GM23338 (cell line): ENCODE measurements at regions not wholly inside any gene's neighbourhood (a gene's known extent, or its start where the extent isn't known, plus 50 kb on each side); places are given as distances from the start of the nearest gene placed in this dataset.

Experiments
- ATAC-seq: fragments of 200-7000 bp; cut with Tn5 transposase; 3 replicates; pipeline ENCODE4 v1.9.1; 2020
- DNase-seq: peaks from one replicate; pipeline ENCODE4 v3.0.0-alpha.2; 2015; ENCODE audit warnings: low spot score
- H2AFZ ChIP-seq: fragments of 200-600 bp; sonication (generic); 2 replicates; pipeline ENCODE4 v1.8.0; 2016; ENCODE audit warnings: antibody characterized with exemption, mild to moderate bottlenecking, moderate library complexity
- H3F3A ChIP-seq: fragments of 200-600 bp; sonication (generic); replicated peaks from 2 replicates; pipeline ENCODE4 v1.8.0; 2017; ENCODE audit warnings: antibody characterized with exemption, mixed run types, low read depth
- H3K27ac ChIP-seq: fragments of 200-600 bp; sonication (generic); 2 replicates; pipeline ENCODE4 v1.6.1; 2016; ENCODE audit warnings: low read depth
- H3K27me3 ChIP-seq: fragments of 200-600 bp; sonication (generic); 2 replicates; pipeline ENCODE4 v1.8.0; 2016; ENCODE audit warnings: mild to moderate bottlenecking, mixed run types, moderate library complexity; ENCODE audit not compliant: insufficient read depth
- H3K36me3 ChIP-seq: fragments of 200-600 bp; sonication (generic); 2 replicates; pipeline ENCODE4 v1.8.0; 2016; ENCODE audit warnings: mild to moderate bottlenecking; ENCODE audit not compliant: insufficient read depth
- H3K4me1 ChIP-seq: fragments of 200-600 bp; sonication (generic); 2 replicates; pipeline ENCODE4 v1.8.0; 2016; ENCODE audit warnings: mild to moderate bottlenecking, moderate library complexity; ENCODE audit not compliant: insufficient read depth
- H3K4me2 ChIP-seq: fragments of 200-600 bp; sonication (generic); 2 replicates; pipeline ENCODE4 v1.7.1; 2017; ENCODE audit warnings: mixed run types
- H3K4me3 ChIP-seq: fragments of 200-600 bp; sonication (generic); 2 replicates; pipeline ENCODE4 v1.6.1; 2016; ENCODE audit warnings: mixed run types
- H3K79me2 ChIP-seq: fragments of 200-600 bp; sonication (generic); replicated peaks from 2 replicates; pipeline ENCODE4 v1.8.0; 2017; ENCODE audit warnings: mild to moderate bottlenecking; ENCODE audit not compliant: insufficient read depth
- H3K9me2 ChIP-seq: fragments of 200-600 bp; sonication (generic); 2 replicates; pipeline ENCODE4 v1.8.0; 2017; ENCODE audit not compliant: insufficient read depth
- H4K20me1 ChIP-seq: fragments of 200-600 bp; sonication (generic); replicated peaks from 2 replicates; pipeline ENCODE4 v1.8.0; 2017; ENCODE audit warnings: mild to moderate bottlenecking; ENCODE audit not compliant: insufficient read depth
- H3K27ac Mint-ChIP-seq: 2 replicates; pipeline ENCODE4 v1.8.0; 2020; ENCODE audit warnings: inconsistent platforms, mild to moderate bottlenecking, moderate library complexity, mixed read lengths
- H3K27me3 Mint-ChIP-seq: 3 replicates; pipeline ENCODE4 v1.8.0; 2022; ENCODE audit warnings: low read depth, mild to moderate bottlenecking, moderate library complexity, mixed read lengths, inconsistent platforms; ENCODE audit not compliant: insufficient read depth, poor library complexity
- H3K36me3 Mint-ChIP-seq: 3 replicates; pipeline ENCODE4 v1.8.0; 2021; ENCODE audit warnings: low read depth, mild to moderate bottlenecking, inconsistent platforms, moderate library complexity, mixed read lengths
- H3K4me1 Mint-ChIP-seq: 3 replicates; pipeline ENCODE4 v1.8.0; 2020; ENCODE audit warnings: mild to moderate bottlenecking, inconsistent platforms, mixed read lengths
- H3K4me3 Mint-ChIP-seq: 3 replicates; pipeline ENCODE4 v1.8.0; 2021; ENCODE audit warnings: moderate library complexity, mild to moderate bottlenecking, inconsistent platforms, mixed read lengths
- H3K9me3 Mint-ChIP-seq: 3 replicates; pipeline ENCODE4 v1.8.0; 2020; ENCODE audit warnings: moderate library complexity, mild to moderate bottlenecking, inconsistent platforms, mixed read lengths
- CREB1 ChIP-seq: fragments of 250-450 bp; sonication (Bioruptor Pico); IDR thresholded peaks from 2 replicates; pipeline ENCODE4 v1.5.0; 2020; ENCODE audit warnings: low read depth, mild to moderate bottlenecking, moderate library complexity
- CTCF ChIP-seq, 2 experiments: fragments of 200-600 bp in 1 of 2; sonication (generic) in 1 of 2; conservative IDR thresholded peaks; 2 replicates each; pipeline versions ENCODE4 v1.5.1 to v1.6.1; 2016 to 2017; ENCODE audit warnings: antibody characterized with exemption in 2 of 2, low read depth in 2 of 2, mild to moderate bottlenecking in 2 of 2, moderate library complexity in 1 of 2
- EZH2 ChIP-seq: fragments of 200-600 bp; sonication (generic); IDR thresholded peaks from one replicate; pipeline ENCODE4 v1.8.0; 2017; ENCODE audit warnings: antibody characterized with exemption, mild to moderate bottlenecking, low read depth; ENCODE audit not compliant: unreplicated experiment
- POLR2AphosphoS5 ChIP-seq: IDR thresholded peaks from 2 replicates; pipeline ENCODE4 v1.6.1; 2016; ENCODE audit warnings: antibody characterized with exemption, low read depth
- REST ChIP-seq: IDR thresholded peaks from one replicate; pipeline ENCODE4 v1.6.1; 2018; ENCODE audit warnings: antibody characterized with exemption; ENCODE audit not compliant: unreplicated experiment
- STAT1 ChIP-seq: IDR thresholded peaks from one replicate; pipeline ENCODE4 v1.6.1; 2016; ENCODE audit warnings: antibody characterized with exemption; ENCODE audit not compliant: unreplicated experiment
- ZNF462 ChIP-seq: fragments of 250-450 bp; sonication (Bioruptor Pico); IDR thresholded peaks from 2 replicates; pipeline ENCODE4 v1.5.0; 2020; ENCODE audit warnings: mild to moderate bottlenecking, moderate library complexity
- TF ChIP-seq, protein P1 (sequence below): IDR thresholded peaks from 2 replicates; pipeline ENCODE4 v1.6.1; 2016; ENCODE audit warnings: antibody characterized with exemption

- TF ChIP-seq CREB1 (CRISPR knock-in tag) (no peak), REST (no peak), POLR2AphosphoS5 (no peak), CTCF (conservative IDR thresholded peaks at IDR 0.05; ENCODE audit: low read depth in 2 of 2) (no peak), STAT1 (no peak), EZH2 (no peak)
- TF ChIP-seq, protein P1, sequence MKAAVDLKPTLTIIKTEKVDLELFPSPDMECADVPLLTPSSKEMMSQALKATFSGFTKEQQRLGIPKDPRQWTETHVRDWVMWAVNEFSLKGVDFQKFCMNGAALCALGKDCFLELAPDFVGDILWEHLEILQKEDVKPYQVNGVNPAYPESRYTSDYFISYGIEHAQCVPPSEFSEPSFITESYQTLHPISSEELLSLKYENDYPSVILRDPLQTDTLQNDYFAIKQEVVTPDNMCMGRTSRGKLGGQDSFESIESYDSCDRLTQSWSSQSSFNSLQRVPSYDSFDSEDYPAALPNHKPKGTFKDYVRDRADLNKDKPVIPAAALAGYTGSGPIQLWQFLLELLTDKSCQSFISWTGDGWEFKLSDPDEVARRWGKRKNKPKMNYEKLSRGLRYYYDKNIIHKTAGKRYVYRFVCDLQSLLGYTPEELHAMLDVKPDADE = no peak
These were observed 498.1 kb downstream of the KIF20B start (continued) for GRCh38 chr10:90199513-90199912.

- Histone ChIP-seq H2AFZ (no peak overlapping the region), H3K27me3 (no peaks in the 10 kb centered on the region), H3K4me1 (no peaks in the 10 kb centered on the region), H4K20me1 (no peaks in the 10 kb centered on the region), H3K4me3 (no peak overlapping the region), H3F3A (no peaks in the 10 kb centered on the region), H3K4me2 (no peak overlapping the region), H3K79me2 (no peaks in the 10 kb centered on the region), H3K9me2 (peaks cover 2% of the 10 kb centered on the region; the same call in 1 of the 2 replicates), H3K27ac (no peak overlapping the region), H3K36me3 (no peaks in the 10 kb centered on the region)
- Mint-ChIP-seq H3K27ac (no peak overlapping the region), H3K9me3 (no peaks in the 10 kb centered on the region; the same call in 2 of the 3 replicates), H3K4me3 (no peak overlapping the region), H3K27me3 (no peaks in the 10 kb centered on the region), H3K36me3 (no peaks in the 10 kb centered on the region), H3K4me1 (no peaks in the 10 kb centered on the region)
- TF ChIP-seq ZNF462 (CRISPR knock-in tag) = no peak
- no peak for TF ChIP-seq STAT1
- DNase-seq = no peak
- ATAC-seq = no peak
These were observed 503.0 kb downstream of the KIF20B start for GRCh38 chr10:90204131-90204955.
